Gastroesophageal sphincter (tissue), 4 donors: ENCODE measurements at regions not wholly inside any gene's neighbourhood (a gene's known extent, or its start where the extent isn't known, plus 50 kb on each side); places are given as distances from the start of the nearest gene placed in this dataset.
"Not testable (repeated sequence)": the region's sequence is repeated elsewhere in the genome, so short reads cannot be mapped to it uniquely, and the experiment has no call there.

ENCODE experiments used
- ATAC-seq: fragments of 150-250 bp; one replicate; pipeline ENCODE4 v1.9.1; 2016; ENCODE audit warnings: mild to moderate bottlenecking, moderate library complexity
- H3K27ac ChIP-seq, 4 donors: fragments of 200-600 bp; sonication (generic) in 3 of 4; 1 replicate in 3 of 4; 2 replicates in 1 of 4; pipeline ENCODE4 v1.5.1; 2016 to 2019
- H3K27me3 ChIP-seq: fragments of 200-600 bp; sonication (generic); one replicate; pipeline ENCODE4 v1.5.1; 2019
- H3K36me3 ChIP-seq, 2 donors: fragments of 200-600 bp; sonication (generic); one replicate each; pipeline ENCODE4 v1.5.1; 2019; ENCODE audit warnings: control low read depth in 1 of 2
- H3K4me1 ChIP-seq, 3 donors: fragments of 200-600 bp; sonication (generic); 1 replicate in 2 of 3; 2 replicates in 1 of 3; pipeline ENCODE4 v1.5.1; 2016 to 2019; ENCODE audit warnings: control low read depth in 2 of 3
- H3K4me3 ChIP-seq, 2 donors: fragments of 200-600 bp; sonication (generic); one replicate each; pipeline ENCODE4 v1.5.1; 2019; ENCODE audit warnings: mild to moderate bottlenecking in 1 of 2, moderate library complexity in 1 of 2
- H3K9me3 ChIP-seq, 3 donors: fragments of 200-600 bp; sonication (generic); one replicate each; pipeline ENCODE4 v1.5.1; 2017 to 2019; ENCODE audit warnings: control low read depth in 2 of 3
- EP300 ChIP-seq: sonication (generic); formaldehyde crosslinking; IDR thresholded peaks from one replicate; pipeline ENCODE4 v1.6.1; 2017; ENCODE audit warnings: antibody characterized with exemption, mild to moderate bottlenecking
- POLR2A ChIP-seq, 2 donors: fragments of 450-650 bp; IDR thresholded peaks; one replicate each; pipeline ENCODE4 v1.6.1; 2017; ENCODE audit warnings: antibody characterized with exemption in 2 of 2, mild to moderate bottlenecking in 2 of 2, moderate library complexity in 1 of 2
- POLR2AphosphoS5 ChIP-seq: sonication (generic); formaldehyde crosslinking; IDR thresholded peaks from one replicate; pipeline ENCODE4 v1.6.1; 2017; ENCODE audit warnings: antibody characterized with exemption
- WGBS, 2 donors: methylation state at CpG; one replicate each; pipeline ENCODE4 v1.1.5; 2018; ENCODE audit warnings: low coverage in 1 of 2; 5-methylcytosine and 5-hydroxymethylcytosine counted together
- TF ChIP-seq, protein P1 (sequence below), 4 experiments: fragments of 200-600 bp in 2 of 4; fragments of 450-650 bp in 2 of 4; sonication (generic) in 1 of 4; IDR thresholded peaks; one replicate each; pipeline ENCODE4 v1.5.1; 2017 to 2019; ENCODE audit warnings: antibody characterized with exemption in 4 of 4, mild to moderate bottlenecking in 2 of 4, moderate library complexity in 2 of 4

DNA sequence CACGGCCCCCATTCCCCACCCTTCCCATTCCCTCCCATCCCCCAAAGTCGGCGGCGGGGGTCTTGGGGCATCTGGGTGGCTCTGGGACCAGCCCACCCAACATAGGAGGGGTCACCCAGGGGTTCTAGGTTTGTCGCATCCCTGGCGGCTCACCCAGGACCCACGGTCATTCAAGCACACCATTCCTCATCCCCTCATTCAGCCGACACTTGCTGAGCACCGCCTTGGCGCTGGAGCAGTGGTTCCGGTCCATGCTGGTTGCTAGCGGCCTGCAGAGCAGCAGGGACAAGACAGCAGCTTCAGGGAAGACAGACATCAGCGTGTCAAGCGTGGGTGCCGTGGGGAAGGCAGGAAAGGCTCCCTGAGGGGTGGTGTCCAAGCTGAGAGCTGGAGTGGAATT lies 50.5 kb upstream of the OTOS start:
- Histone ChIP-seq H3K27me3 (peaks cover 40% of the 10 kb centered on the region), H3K4me3 (no peak overlapping the region), H3K27ac (no peak overlapping the region), H3K9me3 (no peaks in the 10 kb centered on the region), H3K4me1 (no peaks in the 10 kb centered on the region), H3K36me3 (no peaks in the 10 kb centered on the region)
- 83% methylated on average over 6 of the region's 15 CpGs; no CpG with 5 or more reads in 1 of the 2 donors for WGBS, 2 donors
- TF ChIP-seq EP300 (no peak), POLR2AphosphoS5 (no peak), POLR2A (IDR thresholded peaks at IDR 0.05) (no peak)
- TF ChIP-seq, protein P1, sequence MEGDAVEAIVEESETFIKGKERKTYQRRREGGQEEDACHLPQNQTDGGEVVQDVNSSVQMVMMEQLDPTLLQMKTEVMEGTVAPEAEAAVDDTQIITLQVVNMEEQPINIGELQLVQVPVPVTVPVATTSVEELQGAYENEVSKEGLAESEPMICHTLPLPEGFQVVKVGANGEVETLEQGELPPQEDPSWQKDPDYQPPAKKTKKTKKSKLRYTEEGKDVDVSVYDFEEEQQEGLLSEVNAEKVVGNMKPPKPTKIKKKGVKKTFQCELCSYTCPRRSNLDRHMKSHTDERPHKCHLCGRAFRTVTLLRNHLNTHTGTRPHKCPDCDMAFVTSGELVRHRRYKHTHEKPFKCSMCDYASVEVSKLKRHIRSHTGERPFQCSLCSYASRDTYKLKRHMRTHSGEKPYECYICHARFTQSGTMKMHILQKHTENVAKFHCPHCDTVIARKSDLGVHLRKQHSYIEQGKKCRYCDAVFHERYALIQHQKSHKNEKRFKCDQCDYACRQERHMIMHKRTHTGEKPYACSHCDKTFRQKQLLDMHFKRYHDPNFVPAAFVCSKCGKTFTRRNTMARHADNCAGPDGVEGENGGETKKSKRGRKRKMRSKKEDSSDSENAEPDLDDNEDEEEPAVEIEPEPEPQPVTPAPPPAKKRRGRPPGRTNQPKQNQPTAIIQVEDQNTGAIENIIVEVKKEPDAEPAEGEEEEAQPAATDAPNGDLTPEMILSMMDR (IDR thresholded peaks at IDR 0.05): no peak
- no peak for ATAC-seq

DNA sequence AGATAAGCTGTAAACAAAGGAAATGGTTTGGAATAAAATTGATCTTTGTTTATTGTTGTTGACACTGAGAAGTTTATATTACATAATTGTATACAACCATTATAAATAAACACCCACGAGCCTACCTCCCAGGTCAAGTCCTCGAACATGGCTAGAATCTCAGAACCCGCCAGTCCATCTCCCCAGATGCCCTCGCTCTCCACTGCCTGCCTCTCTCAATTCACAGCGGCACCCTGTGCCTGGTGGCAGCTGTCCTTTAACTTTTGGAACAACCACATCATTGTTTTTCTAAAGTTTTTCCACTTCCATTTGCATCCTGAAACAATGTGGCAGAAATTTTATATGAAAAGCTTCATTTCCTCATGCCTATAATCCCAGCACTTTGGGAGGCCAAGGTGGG lies 52.2 kb upstream of the OTOS start:
- no peak overlapping the region for H3K4me3 ChIP-seq
- no peak for TF ChIP-seq POLR2AphosphoS5
- TF ChIP-seq, protein P1 (IDR thresholded peaks at IDR 0.05): no peak
- TF ChIP-seq EP300: no peak
- TF ChIP-seq POLR2A (IDR thresholded peaks at IDR 0.05): no peak
- no peak for ATAC-seq
- no peak overlapping the region for H3K27ac ChIP-seq
- H3K4me1 ChIP-seq: no peaks in the 10 kb centered on the region
- 68 to 73% methylated on average over 5 of the region's 5 CpGs for WGBS, 2 donors
- peaks cover 55% of the 10 kb centered on the region for H3K27me3 ChIP-seq
- H3K9me3 ChIP-seq: no peaks in the 10 kb centered on the region
- no peaks in the 10 kb centered on the region for H3K36me3 ChIP-seq

DNA sequence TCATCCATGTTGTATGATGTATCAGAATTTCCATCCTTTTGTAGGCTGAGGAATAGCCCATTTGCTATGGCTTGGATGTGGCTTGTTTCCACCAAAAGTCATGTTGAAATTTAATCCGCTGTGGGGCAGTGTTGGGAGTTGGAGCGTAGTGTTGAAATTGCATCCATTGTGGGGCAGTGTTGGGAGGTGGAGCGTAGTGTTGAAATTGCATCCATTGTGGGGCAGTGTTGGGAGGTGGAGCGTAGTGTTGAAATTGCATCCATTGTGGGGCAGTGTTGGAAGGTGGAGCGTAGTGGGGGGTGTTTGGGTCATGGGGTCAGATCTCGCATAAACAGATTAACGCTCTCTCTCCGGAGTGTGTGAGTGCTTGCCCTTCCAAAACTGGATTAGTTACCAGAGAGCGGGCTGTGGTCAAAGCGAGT lies 53.9 kb upstream of the OTOS start:
- H3K4me1 ChIP-seq, H3K4me3 ChIP-seq, H3K36me3 ChIP-seq, H3K27ac ChIP-seq, H3K9me3 ChIP-seq, ATAC-seq: not testable (repeated sequence)
- peaks cover 57% of the 10 kb centered on the region for H3K27me3 ChIP-seq
- 20 to 42% methylated on average over 6 to 9 of the region's 10 CpGs for WGBS, 2 donors

DNA sequence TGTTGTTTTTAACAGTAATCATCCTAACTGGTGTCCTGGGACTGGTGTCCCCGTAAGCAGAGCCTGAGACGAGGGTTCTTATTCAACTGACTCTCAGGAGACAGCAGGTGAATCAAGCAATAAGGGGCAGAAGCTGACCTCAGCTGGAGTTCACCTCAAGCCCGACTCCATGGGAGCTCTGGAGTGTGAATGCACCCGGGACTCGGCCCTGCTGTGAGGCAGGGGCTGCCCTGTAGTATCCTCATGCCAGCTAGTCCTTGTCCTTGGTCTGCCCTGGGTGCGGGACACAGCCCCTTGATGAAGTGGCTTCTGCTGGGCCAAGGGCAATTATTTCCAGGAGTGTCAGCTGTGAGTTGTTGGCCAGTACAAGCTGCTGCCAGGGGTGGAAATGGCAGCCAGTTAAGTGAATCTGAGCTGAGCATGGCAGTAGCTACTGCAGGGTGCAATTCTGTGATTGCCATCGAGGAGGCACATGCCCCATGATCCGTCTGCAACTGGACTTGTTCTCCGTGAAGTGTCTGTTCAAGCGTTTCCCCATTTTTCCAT lies 54.9 kb upstream of the OTOS start:
- H3K4me3 ChIP-seq: no peak overlapping the region
- H3K36me3 ChIP-seq: no peaks in the 10 kb centered on the region
- H3K4me1 ChIP-seq: no peaks in the 10 kb centered on the region
- no peak for ATAC-seq
- H3K27me3 ChIP-seq: peaks cover 61% of the 10 kb centered on the region
- TF ChIP-seq EP300 (no peak), POLR2A (IDR thresholded peaks at IDR 0.05) (no peak)
- TF ChIP-seq, protein P1 (IDR thresholded peaks at IDR 0.05): no peak
- H3K9me3 ChIP-seq: no peaks in the 10 kb centered on the region
- 93% methylated on average over 3 of the region's 10 CpGs; no CpG with 5 or more reads in 1 of the 2 donors for WGBS, 2 donors
- H3K27ac ChIP-seq: no peak overlapping the region

DNA sequence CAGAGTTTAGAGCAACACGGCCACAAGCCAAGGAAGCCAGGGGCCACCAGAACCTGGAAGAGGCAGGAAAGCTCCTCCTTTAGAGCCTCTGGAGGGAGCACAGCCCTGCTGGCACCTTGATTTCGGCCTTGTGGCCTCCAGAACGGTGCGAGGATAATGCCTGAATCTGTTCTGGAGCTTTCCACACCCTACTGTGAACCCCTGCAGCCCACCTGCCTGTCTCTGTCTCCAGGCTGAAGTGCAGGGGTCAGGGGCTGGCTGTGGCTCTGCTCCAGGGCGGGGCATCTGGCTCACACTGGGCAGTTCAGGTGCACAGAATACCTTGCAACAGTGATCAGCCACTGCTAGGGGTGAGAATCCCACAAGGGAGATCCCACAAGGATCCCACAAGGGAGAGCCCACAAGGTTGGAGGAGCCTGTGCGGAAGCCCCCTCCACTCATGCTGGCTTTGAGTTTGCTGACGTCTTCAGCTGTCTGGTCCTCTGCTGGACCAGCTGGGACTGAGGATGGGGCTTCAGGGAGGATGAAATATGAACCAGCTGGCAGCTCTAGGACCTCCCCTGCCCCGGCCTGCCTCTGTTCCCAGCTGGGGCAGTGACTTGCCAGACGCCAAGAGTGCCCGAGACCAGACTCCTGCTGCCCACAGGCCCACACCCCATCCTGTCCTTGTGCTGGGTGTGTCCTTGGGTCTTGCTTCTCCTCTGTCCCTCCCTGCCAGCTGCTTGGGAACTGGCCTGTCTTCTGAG lies 56.4 kb upstream of the OTOS start:
- TF ChIP-seq, protein P1 (IDR thresholded peaks at IDR 0.05): no peak
- no peak for TF ChIP-seq POLR2A (IDR thresholded peaks at IDR 0.05)
- TF ChIP-seq POLR2AphosphoS5: no peak
- TF ChIP-seq EP300: no peak
- no peak for ATAC-seq
- WGBS, 2 donors: 90 to 100% methylated on average over 1 to 3 of the region's 10 CpGs

More for the DNA sequence above, 56.4 kb upstream of the OTOS start:
- H3K9me3 ChIP-seq: no peaks in the 10 kb centered on the region
- no peak overlapping the region for H3K27ac ChIP-seq
- no peak overlapping the region for H3K4me3 ChIP-seq
- peaks cover 61% of the 10 kb centered on the region for H3K27me3 ChIP-seq
- no peaks in the 10 kb centered on the region for H3K4me1 ChIP-seq
- H3K36me3 ChIP-seq: no peaks in the 10 kb centered on the region
